ENCODE measurements at regions not wholly inside any gene's neighbourhood (a gene's known extent, or its start where the extent isn't known, plus 50 kb on each side); places are given as distances from the start of the nearest gene placed in this dataset.

DNA sequence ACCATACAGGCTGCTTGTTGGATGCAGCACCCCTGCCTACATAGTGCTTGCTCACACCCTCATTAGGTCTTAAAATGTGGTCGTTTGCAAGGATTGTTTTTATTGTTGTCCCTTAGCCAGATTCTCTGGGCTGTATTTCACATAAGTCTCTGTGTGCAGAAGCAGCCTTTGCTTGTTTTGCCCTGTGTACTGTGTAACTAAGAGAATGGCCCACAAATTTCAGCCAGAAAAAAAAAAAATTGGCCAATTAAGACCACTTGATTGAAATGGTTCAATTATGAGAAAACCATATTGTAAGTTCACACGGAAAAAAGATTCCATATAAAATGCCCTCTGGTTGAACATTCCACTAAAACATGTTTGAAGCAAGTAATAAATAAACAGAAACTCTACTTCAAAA, 377.1 kb upstream of the SOX11 start:
- no peaks in the 10 kb centered on the region for H3K27me3 ChIP-seq
- H3K27ac ChIP-seq: no peak overlapping the region
- TF ChIP-seq, protein P1, sequence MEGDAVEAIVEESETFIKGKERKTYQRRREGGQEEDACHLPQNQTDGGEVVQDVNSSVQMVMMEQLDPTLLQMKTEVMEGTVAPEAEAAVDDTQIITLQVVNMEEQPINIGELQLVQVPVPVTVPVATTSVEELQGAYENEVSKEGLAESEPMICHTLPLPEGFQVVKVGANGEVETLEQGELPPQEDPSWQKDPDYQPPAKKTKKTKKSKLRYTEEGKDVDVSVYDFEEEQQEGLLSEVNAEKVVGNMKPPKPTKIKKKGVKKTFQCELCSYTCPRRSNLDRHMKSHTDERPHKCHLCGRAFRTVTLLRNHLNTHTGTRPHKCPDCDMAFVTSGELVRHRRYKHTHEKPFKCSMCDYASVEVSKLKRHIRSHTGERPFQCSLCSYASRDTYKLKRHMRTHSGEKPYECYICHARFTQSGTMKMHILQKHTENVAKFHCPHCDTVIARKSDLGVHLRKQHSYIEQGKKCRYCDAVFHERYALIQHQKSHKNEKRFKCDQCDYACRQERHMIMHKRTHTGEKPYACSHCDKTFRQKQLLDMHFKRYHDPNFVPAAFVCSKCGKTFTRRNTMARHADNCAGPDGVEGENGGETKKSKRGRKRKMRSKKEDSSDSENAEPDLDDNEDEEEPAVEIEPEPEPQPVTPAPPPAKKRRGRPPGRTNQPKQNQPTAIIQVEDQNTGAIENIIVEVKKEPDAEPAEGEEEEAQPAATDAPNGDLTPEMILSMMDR (IDR thresholded peaks at IDR 0.05): no peak
- intact Hi-C loops (cut with DNase I; ENCODE audit: low total_unique reads): no loop called here
- H3K36me3 ChIP-seq: no peaks in the 10 kb centered on the region
- H3K4me1 ChIP-seq: no peaks in the 10 kb centered on the region
- H3K9me3 ChIP-seq: no peaks in the 10 kb centered on the region
- no peak for DNase-seq
- no peak overlapping the region for H3K4me3 ChIP-seq

DNA sequence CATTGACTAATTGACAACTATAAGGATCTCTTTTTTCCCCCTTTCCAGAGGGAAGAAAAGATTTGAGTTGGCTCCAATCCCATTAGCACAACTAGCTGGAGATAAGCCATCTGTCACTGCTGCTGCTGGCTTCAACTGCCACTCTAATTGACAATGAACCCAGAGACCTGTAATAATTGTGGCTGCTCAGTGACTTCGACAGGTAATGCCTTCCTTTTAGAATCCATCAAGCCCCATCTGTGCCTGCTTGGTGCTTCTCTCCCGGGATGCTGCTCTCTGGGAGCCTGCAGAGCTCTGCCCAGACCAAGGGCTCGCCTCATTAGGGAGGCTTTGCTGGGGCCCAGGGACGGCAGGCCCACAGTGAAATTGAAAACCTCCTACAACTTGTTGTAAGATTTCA, 376.7 kb upstream of the SOX11 start:
- DNase-seq: no peak
- H3K27me3 ChIP-seq: no peaks in the 10 kb centered on the region

DNA sequence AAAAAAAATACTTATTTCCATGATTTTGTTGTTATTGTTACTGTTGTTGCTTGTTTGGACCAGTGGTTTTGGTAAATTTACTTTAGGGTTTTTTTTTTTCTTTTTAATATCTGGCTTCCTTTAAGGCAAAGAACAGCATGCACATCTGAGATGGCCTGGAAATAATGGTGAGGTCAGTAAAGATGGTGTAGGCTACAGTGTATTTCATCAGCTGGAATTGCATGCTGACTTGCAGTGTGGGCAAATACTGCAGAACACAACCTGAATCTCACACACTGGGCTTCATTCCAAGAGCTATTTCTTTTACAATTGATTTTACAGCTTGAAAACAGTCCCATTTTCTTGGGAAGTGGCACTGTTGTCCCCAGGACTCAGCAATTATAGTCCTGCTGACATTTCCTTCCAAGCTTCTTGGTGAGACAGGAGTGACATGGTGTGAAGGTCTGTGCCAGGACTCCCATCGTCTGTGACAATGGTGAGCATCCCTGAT, 376.1 kb upstream of the SOX11 start:
- Histone ChIP-seq H3K27me3 (no peaks in the 10 kb centered on the region), H3K36me3 (no peaks in the 10 kb centered on the region), H3K27ac (no peak overlapping the region), H3K4me1 (no peaks in the 10 kb centered on the region), H3K4me3 (no peak overlapping the region), H3K9me3 (no peaks in the 10 kb centered on the region)
- intact Hi-C loops (cut with DNase I; ENCODE audit: low total_unique reads): no loop called here
- DNase-seq: no peak
- TF ChIP-seq, protein P1 (IDR thresholded peaks at IDR 0.05): no peak

More for the DNA sequence above, 376.7 kb upstream of the SOX11 start:
- H3K4me1 ChIP-seq: no peaks in the 10 kb centered on the region
- intact Hi-C loops (cut with DNase I; ENCODE audit: low total_unique reads): no loop called here
- no peak overlapping the region for H3K27ac ChIP-seq
- no peaks in the 10 kb centered on the region for H3K36me3 ChIP-seq
- TF ChIP-seq, protein P1 (IDR thresholded peaks at IDR 0.05): no peak
- H3K9me3 ChIP-seq: no peaks in the 10 kb centered on the region
- H3K4me3 ChIP-seq: no peak overlapping the region

DNA sequence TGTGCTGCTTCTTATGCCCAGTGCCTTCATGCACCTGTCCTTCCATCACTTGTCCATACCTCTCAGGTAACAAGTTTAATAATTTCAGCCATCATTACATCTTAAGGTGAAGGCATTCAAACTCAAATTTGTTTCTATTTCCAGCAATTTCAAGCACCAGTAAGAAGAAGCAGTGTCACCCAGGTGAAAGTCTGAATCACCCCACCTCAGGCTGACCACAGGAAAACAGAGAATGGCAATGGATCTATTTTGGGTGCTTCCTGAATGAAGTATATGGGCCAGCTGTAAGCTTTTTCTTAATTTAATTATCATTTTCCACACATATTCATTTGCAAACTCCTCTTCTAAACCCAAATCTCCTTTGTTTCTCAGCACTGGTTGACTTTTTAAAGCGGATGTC, 372.7 kb upstream of the SOX11 start:
- intact Hi-C loops (cut with DNase I; ENCODE audit: low total_unique reads): no loop called here
- Histone ChIP-seq H3K27me3 (no peaks in the 10 kb centered on the region), H3K9me3 (no peaks in the 10 kb centered on the region), H3K36me3 (no peaks in the 10 kb centered on the region), H3K4me1 (no peaks in the 10 kb centered on the region), H3K27ac (no peak overlapping the region), H3K4me3 (no peak overlapping the region)
- DNase-seq: no peak
- TF ChIP-seq, protein P1 (IDR thresholded peaks at IDR 0.05): no peak

DNA sequence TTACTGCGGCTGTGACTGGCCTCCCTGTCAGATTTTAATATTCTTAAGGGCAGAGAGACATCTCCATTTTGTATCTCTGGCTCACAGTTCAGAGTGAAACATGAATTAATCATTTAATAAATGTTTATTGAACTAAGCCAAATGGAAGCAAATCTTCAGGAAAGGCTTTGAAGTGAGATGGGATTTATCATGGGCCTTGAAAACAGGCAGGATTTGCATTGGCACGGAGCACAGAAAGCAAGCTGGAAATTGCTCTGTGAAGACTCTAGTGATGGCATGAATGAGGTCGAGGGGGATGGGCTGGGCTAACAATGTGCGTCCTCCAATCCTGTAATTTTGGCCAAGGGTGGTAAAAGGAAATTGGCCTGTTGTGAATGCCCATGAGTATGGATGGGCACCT, 369.8 kb upstream of the SOX11 start:
- Histone ChIP-seq H3K27me3 (no peaks in the 10 kb centered on the region), H3K9me3 (no peaks in the 10 kb centered on the region), H3K36me3 (no peaks in the 10 kb centered on the region), H3K27ac (no peak overlapping the region), H3K4me1 (no peaks in the 10 kb centered on the region), H3K4me3 (no peak overlapping the region)
- intact Hi-C loops (cut with DNase I; ENCODE audit: low total_unique reads): loop anchor here (5.0 kb wide), 1 partner anchor 1560 kb away; no protein-coding TSS in a partner anchor
- TF ChIP-seq, protein P1 (IDR thresholded peaks at IDR 0.05): no peak
- no peak for DNase-seq

DNA sequence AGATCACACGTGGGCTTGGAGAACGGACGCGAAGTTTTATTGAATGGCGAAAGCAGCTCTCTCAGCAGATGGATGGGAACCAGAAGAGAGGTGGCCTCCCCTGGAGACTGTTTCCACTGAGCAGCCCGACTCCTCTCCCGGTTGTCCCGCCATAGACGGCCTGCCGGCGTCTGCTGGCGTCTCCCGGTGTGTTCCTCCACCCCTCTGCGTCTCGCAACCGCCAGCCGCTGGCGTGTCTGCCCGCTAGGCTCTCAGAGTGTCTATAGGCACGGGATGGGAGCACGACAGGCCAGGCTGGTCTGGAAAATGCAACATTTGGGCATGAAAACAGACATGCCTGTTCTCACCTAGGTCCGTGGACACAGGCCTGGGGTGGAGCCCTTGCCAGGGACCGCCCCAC, 366.7 kb upstream of the SOX11 start:
- intact Hi-C loops (cut with DNase I; ENCODE audit: low total_unique reads): no loop called here
- no peak overlapping the region for H3K27ac ChIP-seq
- H3K9me3 ChIP-seq: no peaks in the 10 kb centered on the region
- no peak overlapping the region for H3K4me3 ChIP-seq
- no peaks in the 10 kb centered on the region for H3K4me1 ChIP-seq
- no peaks in the 10 kb centered on the region for H3K27me3 ChIP-seq
- no peak for DNase-seq
- TF ChIP-seq, protein P1 (IDR thresholded peaks at IDR 0.05): no peak
- no peaks in the 10 kb centered on the region for H3K36me3 ChIP-seq
